ENCODE measurements at regions not wholly inside any gene's neighbourhood (a gene's known extent, or its start where the extent isn't known, plus 50 kb on each side); places are given as distances from the start of the nearest gene placed in this dataset.
A peak's percentile ranks its signal among the peaks of the same experiment; 100 is the strongest.

DNA sequence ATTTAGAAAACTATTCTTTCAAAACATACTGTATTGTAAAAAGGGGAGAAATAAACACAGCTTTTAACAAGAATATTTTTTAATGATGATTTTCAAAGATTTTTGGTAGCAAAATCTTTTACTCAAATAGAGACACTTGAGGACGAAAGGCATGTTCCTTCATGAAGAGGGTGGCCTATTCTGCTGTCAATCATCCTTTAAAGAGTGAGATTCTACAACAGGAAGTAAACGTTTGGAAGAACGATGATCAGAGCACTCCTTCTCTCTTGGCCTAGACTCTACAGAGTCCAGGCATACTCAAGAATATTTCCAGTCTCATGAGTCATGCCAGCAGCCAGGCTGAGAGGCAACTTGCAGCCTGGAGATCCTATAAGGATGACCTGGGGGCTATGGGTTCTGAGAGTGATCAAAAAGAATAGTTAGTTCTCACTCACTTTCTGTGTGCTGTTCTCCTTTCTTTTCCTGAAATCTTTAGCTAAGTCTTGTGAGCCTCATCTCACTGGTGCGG lies 62.4 kb upstream of the TCF4 start:
- TF ChIP-seq CTCF (conservative IDR thresholded peaks at IDR 0.05; ENCODE audit: low read depth, low read length) = no peak
- no peak for TF ChIP-seq NFE2L2 (IDR thresholded peaks at IDR 0.05; ENCODE audit: low read depth, low read length)
- TF ChIP-seq, protein P1, sequence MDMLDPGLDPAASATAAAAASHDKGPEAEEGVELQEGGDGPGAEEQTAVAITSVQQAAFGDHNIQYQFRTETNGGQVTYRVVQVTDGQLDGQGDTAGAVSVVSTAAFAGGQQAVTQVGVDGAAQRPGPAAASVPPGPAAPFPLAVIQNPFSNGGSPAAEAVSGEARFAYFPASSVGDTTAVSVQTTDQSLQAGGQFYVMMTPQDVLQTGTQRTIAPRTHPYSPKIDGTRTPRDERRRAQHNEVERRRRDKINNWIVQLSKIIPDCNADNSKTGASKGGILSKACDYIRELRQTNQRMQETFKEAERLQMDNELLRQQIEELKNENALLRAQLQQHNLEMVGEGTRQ (IDR thresholded peaks at IDR 0.05; ENCODE audit: low read depth, low read length) = no peak
- no peak for TF ChIP-seq SMC3 (IDR thresholded peaks at IDR 0.05; ENCODE audit: low read depth, low read length)
- no peak for TF ChIP-seq MAFK (IDR thresholded peaks at IDR 0.05; ENCODE audit: low read depth, low read length)
- no peak for TF ChIP-seq CHD1 (IDR thresholded peaks at IDR 0.05; ENCODE audit: low read depth, low read length)
- no peak for TF ChIP-seq POLR2A (IDR thresholded peaks at IDR 0.05; ENCODE audit: low read depth, low read length)
- TF ChIP-seq RAD21 (IDR thresholded peaks at IDR 0.05; ENCODE audit: low read length) = no peak
- dilution Hi-C loops (cut with HindIII; ENCODE audit: low sequenced_read_pairs, unreplicated experiment) (no loop called here), in situ Hi-C loops (cut with MboI; ENCODE audit: low sequenced_read_pairs) (no loop called here), intact Hi-C loops (cut with micrococcal nuclease) (no loop called here)
- H2AK9ac ChIP-seq (replicated peaks; ENCODE audit: low read depth, low read length, poor library complexity) = no peak overlapping the region
- no peak overlapping the region for H4K91ac ChIP-seq (ENCODE audit: insufficient read depth, low read depth, low read length)
- no peak overlapping the region for H2AK5ac ChIP-seq (ENCODE audit: low read depth, low read length)
- no peak overlapping the region for H3K9ac ChIP-seq (ENCODE audit: low read depth, low read length)
- H3K27me3 ChIP-seq (ENCODE audit: control insufficient read depth, insufficient read depth, low read length) = no peaks in the 10 kb centered on the region
- CTCF ChIA-PET = no interaction called here
- H3K79me1 ChIP-seq (ENCODE audit: low read depth in 1 of 2, low read length in 2 of 2) = no peaks in the 10 kb centered on the region
- no peak overlapping the region for H3K4me3 ChIP-seq (ENCODE audit: insufficient read depth, low read depth, low read length)
- H3K18ac ChIP-seq (ENCODE audit: low read depth, low read length) = no peak overlapping the region; the same call in 1 of the 2 replicates
- H3K4me2 ChIP-seq (ENCODE audit: low read depth, low read length) = no peak overlapping the region
- DNase-seq = peak; percentile 42
- no peaks in the 10 kb centered on the region; the same call in 1 of the 2 replicates for H4K20me1 ChIP-seq (ENCODE audit: insufficient read depth, low read length)
- no peak overlapping the region for H3K56ac ChIP-seq (ENCODE audit: extremely low read depth, insufficient read depth, low read length)
- H2BK5ac ChIP-seq (ENCODE audit: low read depth, low read length, poor library complexity, severe bottlenecking) = no peak overlapping the region
- no peak overlapping the region for H2AFZ ChIP-seq (replicated peaks; ENCODE audit: low read length, poor library complexity)
- no peak overlapping the region for H4K5ac ChIP-seq (ENCODE audit: low read depth, low read length)
- POLR2A ChIA-PET (ENCODE audit: unreplicated experiment) = no interaction called here
- H4K8ac ChIP-seq (ENCODE audit: low read depth in 2 of 2, low read length in 2 of 2) = no peak overlapping the region
- H3K9me1 ChIP-seq (ENCODE audit: insufficient read depth, low read length) = no peaks in the 10 kb centered on the region
- H3K4me1 ChIP-seq (ENCODE audit: control insufficient read depth, insufficient read depth, low read length) = peaks cover 3% of the 10 kb centered on the region
- H3K14ac ChIP-seq (replicated peaks; ENCODE audit: low read depth, low read length) = no peak overlapping the region
- no peak overlapping the region for H3K23ac ChIP-seq (ENCODE audit: low read depth, low read length)
- peak; percentile 54; the same call in 1 of the 2 replicates for ATAC-seq (ENCODE audit: low read depth)
- no TSS peak for BruUV-seq (replicated peaks)
- no peak overlapping the region for H2BK20ac ChIP-seq (ENCODE audit: low read depth, low read length)
- H3K27ac ChIP-seq (ENCODE audit: insufficient read depth, low read length) = no peak overlapping the region
- H3K4ac ChIP-seq (ENCODE audit: low read depth, low read length) = no peak overlapping the region
- H2BK15ac ChIP-seq (ENCODE audit: low read depth, low read length) = no peak overlapping the region
- no peaks in the 10 kb centered on the region for H3K36me3 ChIP-seq (ENCODE audit: control insufficient read depth, insufficient read depth, low read length)
- H2BK120ac ChIP-seq (ENCODE audit: low read depth, low read length) = no peak overlapping the region
- WGBS, 2 experiments (ENCODE audit: extremely low coverage in 2 of 2, insufficient read length in 1 of 2) = no CpG with 5 or more reads among the region's 4 CpGs
- no peaks in the 10 kb centered on the region for H3K9me3 ChIP-seq (ENCODE audit: control insufficient read depth, insufficient read depth, low read length)

All from IMR-90 (cell line).